Osteoblast (primary cell): ENCODE measurements at regions not wholly inside any gene's neighbourhood (a gene's known extent, or its start where the extent isn't known, plus 50 kb on each side); places are given as distances from the start of the nearest gene placed in this dataset.

Source experiments
- DNase-seq: peaks from one replicate; pipeline ENCODE4 v3.0.0; 2011; ENCODE audit warnings: low spot score, mixed read lengths; ENCODE audit not compliant: insufficient read length; ENCODE audit errors: missing footprints
- H2AFZ ChIP-seq: 2 replicates; pipeline ENCODE4 v1.6.0; 2011; ENCODE audit warnings: mild to moderate bottlenecking, low read length
- H3K27ac ChIP-seq: 2 replicates; pipeline ENCODE4 v1.5.1; 2011; ENCODE audit warnings: mild to moderate bottlenecking, low read depth, low read length, moderate library complexity
- H3K27me3 ChIP-seq: 2 replicates; pipeline ENCODE4 v1.6.0; 2012; ENCODE audit warnings: mild to moderate bottlenecking, control low read depth, inconsistent platforms, low read length, moderate library complexity; ENCODE audit not compliant: insufficient read depth
- H3K36me3 ChIP-seq: 2 replicates; pipeline ENCODE4 v1.5.1; 2011; ENCODE audit warnings: mild to moderate bottlenecking, low read length, control low read depth, moderate library complexity; ENCODE audit not compliant: insufficient read depth
- H3K4me1 ChIP-seq: 2 replicates; pipeline ENCODE4 v1.5.1; 2011; ENCODE audit warnings: mild to moderate bottlenecking, low read length, control low read depth, moderate library complexity; ENCODE audit not compliant: insufficient read depth
- H3K4me2 ChIP-seq: 2 replicates; pipeline ENCODE4 v1.6.0; 2011; ENCODE audit warnings: mild to moderate bottlenecking, low read length; ENCODE audit not compliant: insufficient read depth
- H3K4me3 ChIP-seq: fragments of 200-600 bp; sonication (generic); 3 replicates; pipeline ENCODE4 v1.5.1; 2012; ENCODE audit warnings: mild to moderate bottlenecking, low read length, inconsistent platforms; ENCODE audit not compliant: insufficient read depth
- H3K79me2 ChIP-seq: 2 replicates; pipeline ENCODE4 v1.6.0; 2012; ENCODE audit warnings: mild to moderate bottlenecking, low read length, control low read depth, inconsistent platforms; ENCODE audit not compliant: insufficient read depth
- H3K9me3 ChIP-seq: 2 replicates; pipeline ENCODE4 v1.5.1; 2011; ENCODE audit warnings: low read depth, low read length, control low read depth
- H4K20me1 ChIP-seq: 2 replicates; pipeline ENCODE4 v1.6.0; 2012; ENCODE audit warnings: mild to moderate bottlenecking, low read length, control low read depth; ENCODE audit not compliant: insufficient read depth
- CTCF ChIP-seq: IDR thresholded peaks from 2 replicates; pipeline ENCODE4 v1.5.1; 2011; ENCODE audit warnings: mild to moderate bottlenecking, low read depth, low read length, moderate library complexity; ENCODE audit errors: extremely low read depth

GRCh38 chr20:55160037-55160436 lies 684.6 kb downstream of the DOK5 start:
- DNase-seq: no peak
- H4K20me1 ChIP-seq: no peaks in the 10 kb centered on the region
- no peaks in the 10 kb centered on the region for H3K27me3 ChIP-seq
- H2AFZ ChIP-seq: no peak overlapping the region
- H3K27ac ChIP-seq: peak overlapping the region; percentile 81
- H3K79me2 ChIP-seq: no peaks in the 10 kb centered on the region
- no peaks in the 10 kb centered on the region for H3K36me3 ChIP-seq
- H3K4me1 ChIP-seq: peaks cover 33% of the 10 kb centered on the region
- H3K9me3 ChIP-seq: no peaks in the 10 kb centered on the region
- H3K4me2 ChIP-seq: peak overlapping the region; percentile 32
- no peak for TF ChIP-seq CTCF
- no peak overlapping the region for H3K4me3 ChIP-seq

- TF ChIP-seq CTCF: no peak
- peaks cover 33% of the 10 kb centered on the region for H3K4me1 ChIP-seq
- H3K4me3 ChIP-seq: no peak overlapping the region
- no peak for DNase-seq
- H3K27me3 ChIP-seq: no peaks in the 10 kb centered on the region
- H3K36me3 ChIP-seq: no peaks in the 10 kb centered on the region
- peak overlapping the region; percentile 81 for H3K27ac ChIP-seq
- H2AFZ ChIP-seq: no peak overlapping the region
- H4K20me1 ChIP-seq: no peaks in the 10 kb centered on the region
- H3K9me3 ChIP-seq: no peaks in the 10 kb centered on the region
- peak overlapping the region; percentile 32 for H3K4me2 ChIP-seq
- no peaks in the 10 kb centered on the region for H3K79me2 ChIP-seq
Observed at GRCh38 chr20:55159230-55159629, 683.8 kb downstream of the DOK5 start.

- DNase-seq: no peak
- H3K36me3 ChIP-seq: no peaks in the 10 kb centered on the region
- no peaks in the 10 kb centered on the region for H3K79me2 ChIP-seq
- H2AFZ ChIP-seq: no peak overlapping the region
- TF ChIP-seq CTCF: no peak
- H3K4me1 ChIP-seq: peaks cover 33% of the 10 kb centered on the region
- H3K27ac ChIP-seq: peak overlapping the region; percentile 81
- no peak overlapping the region for H3K4me2 ChIP-seq
- H3K27me3 ChIP-seq: no peaks in the 10 kb centered on the region
- H4K20me1 ChIP-seq: no peaks in the 10 kb centered on the region
- no peaks in the 10 kb centered on the region for H3K9me3 ChIP-seq
- H3K4me3 ChIP-seq: no peak overlapping the region
Observed at GRCh38 chr20:55158446-55158845, 683.1 kb downstream of the DOK5 start.

GRCh38 chr20:55155360-55155759 lies 680.0 kb downstream of the DOK5 start:
- no peak overlapping the region for H2AFZ ChIP-seq
- no peaks in the 10 kb centered on the region for H3K36me3 ChIP-seq
- peaks cover 18% of the 10 kb centered on the region for H3K4me1 ChIP-seq
- no peak for TF ChIP-seq CTCF
- no peak overlapping the region for H3K4me3 ChIP-seq
- H3K9me3 ChIP-seq: no peaks in the 10 kb centered on the region
- H3K27ac ChIP-seq: no peak overlapping the region
- H3K4me2 ChIP-seq: no peak overlapping the region
- H4K20me1 ChIP-seq: no peaks in the 10 kb centered on the region
- no peak for DNase-seq
- no peaks in the 10 kb centered on the region for H3K27me3 ChIP-seq
- H3K79me2 ChIP-seq: no peaks in the 10 kb centered on the region
